ENCODE measurements at regions not wholly inside any gene's neighbourhood (a gene's known extent, or its start where the extent isn't known, plus 50 kb on each side); places are given as distances from the start of the nearest gene placed in this dataset.
"Not testable (repeated sequence)": the region's sequence is repeated elsewhere in the genome, so short reads cannot be mapped to it uniquely, and the experiment has no call there.

GRCh38 chr21:24423546-24423945, 1183.7 kb downstream of the MRPL39 start:
- Histone ChIP-seq H3K27me3 (no peaks in the 10 kb centered on the region), H3K9me3 (no peaks in the 10 kb centered on the region), H3K36me3 (no peaks in the 10 kb centered on the region), H3K27ac (no peak overlapping the region), H3K4me3 (no peak overlapping the region), H3K4me1 (no peaks in the 10 kb centered on the region)
- FAIRE-seq (no peak), DNase-seq (no peak), ATAC-seq (no peak)
- intact Hi-C loops (cut with DNase I), result no loop called here
- no peak for TF ChIP-seq CTCF (IDR thresholded peaks at IDR 0.05)

- FAIRE-seq, result no peak
- H3K4me3 ChIP-seq, result no peak overlapping the region
- H3K27me3 ChIP-seq, result no peaks in the 10 kb centered on the region
- no peak for ATAC-seq
- TF ChIP-seq CTCF (IDR thresholded peaks at IDR 0.05), result no peak
- intact Hi-C loops (cut with DNase I), result no loop called here
- DNase-seq, result no peak
- no peak overlapping the region for H3K27ac ChIP-seq
- 7 to 34% methylated on average over 1 of the region's 1 CpG for WGBS, 2 donors
- H3K4me1 ChIP-seq, result no peaks in the 10 kb centered on the region
- no peaks in the 10 kb centered on the region for H3K9me3 ChIP-seq
- H3K36me3 ChIP-seq, result no peaks in the 10 kb centered on the region
These were observed 1186.6 kb downstream of the MRPL39 start for GRCh38 chr21:24420689-24421088.

- H3K4me3 ChIP-seq; ATAC-seq; intact Hi-C loops (cut with DNase I); H3K27me3 ChIP-seq; H3K4me1 ChIP-seq; FAIRE-seq; H3K27ac ChIP-seq; H3K36me3 ChIP-seq; H3K9me3 ChIP-seq; DNase-seq: not testable (repeated sequence)
These were observed 1187.6 kb downstream of the MRPL39 start for GRCh38 chr21:24419641-24420040.

GRCh38 chr21:24418671-24419070, 1188.6 kb downstream of the MRPL39 start:
- ATAC-seq (no peak), DNase-seq (peak in 1 of 6 donors; percentile 12), FAIRE-seq (no peak)
- Histone ChIP-seq H3K36me3 (no peaks in the 10 kb centered on the region), H3K4me1 (no peaks in the 10 kb centered on the region), H3K27ac (no peak overlapping the region), H3K9me3 (no peaks in the 10 kb centered on the region), H3K27me3 (no peaks in the 10 kb centered on the region), H3K4me3 (no peak overlapping the region)
- intact Hi-C loops (cut with DNase I), result no loop called here
- TF ChIP-seq CTCF (IDR thresholded peaks at IDR 0.05), result no peak

- Histone ChIP-seq H3K36me3 (no peaks in the 10 kb centered on the region), H3K9me3 (no peaks in the 10 kb centered on the region), H3K4me1 (no peaks in the 10 kb centered on the region), H3K27ac (no peak overlapping the region), H3K4me3 (no peak overlapping the region), H3K27me3 (no peaks in the 10 kb centered on the region)
- no peak for FAIRE-seq
- no peak for TF ChIP-seq CTCF (IDR thresholded peaks at IDR 0.05)
- intact Hi-C loops (cut with DNase I), result no loop called here
- ATAC-seq, result no peak
- no peak for DNase-seq
These were observed 1195.9 kb downstream of the MRPL39 start for GRCh38 chr21:24411429-24411828.

GRCh38 chr21:24403221-24403620, 1204.1 kb downstream of the MRPL39 start:
- no peak for TF ChIP-seq CTCF (IDR thresholded peaks at IDR 0.05)
- no peak for FAIRE-seq
- ATAC-seq, result no peak

More at GRCh38 chr21:24403221-24403620, 1204.1 kb downstream of the MRPL39 start:
- DNase-seq, result no peak
- Histone ChIP-seq H3K4me1 (no peaks in the 10 kb centered on the region), H3K9me3 (no peaks in the 10 kb centered on the region), H3K27me3 (peaks cover 0 to 5% (median 0%) of the 10 kb centered on the region in 4 donors), H3K27ac (no peak overlapping the region), H3K4me3 (no peak overlapping the region), H3K36me3 (no peaks in the 10 kb centered on the region)
- 51 to 61% methylated on average over 3 of the region's 3 CpGs for WGBS, 2 donors
- intact Hi-C loops (cut with DNase I), result no loop called here

Measured in pancreas (tissue), 10 donors.